Neural progenitor cell (in vitro differentiated cells): ENCODE measurements at regions not wholly inside any gene's neighbourhood (a gene's known extent, or its start where the extent isn't known, plus 50 kb on each side); places are given as distances from the start of the nearest gene placed in this dataset.

Experiments used
- DNase-seq: peaks from one replicate; pipeline ENCODE4 v3.0.0-alpha.2; 2016; ENCODE audit warnings: low spot score
- H2AFZ ChIP-seq: fragments of 200-600 bp; sonication (generic); replicated peaks from 2 replicates; pipeline ENCODE4 v1.6.1; 2016; ENCODE audit warnings: antibody characterized with exemption
- H3F3A ChIP-seq: fragments of 200-600 bp; sonication (generic); 2 replicates; pipeline ENCODE4 v1.6.1; 2016; ENCODE audit warnings: antibody characterized with exemption, low read depth
- H3K27ac ChIP-seq: fragments of 200-600 bp; sonication (generic); 2 replicates; pipeline ENCODE4 v1.5.1; 2016; ENCODE audit warnings: mild to moderate bottlenecking
- H3K27me3 ChIP-seq: fragments of 200-600 bp; sonication (generic); 2 replicates; pipeline ENCODE4 v1.6.1; 2016; ENCODE audit warnings: mild to moderate bottlenecking, moderate library complexity
- H3K36me3 ChIP-seq: fragments of 200-600 bp; sonication (generic); 2 replicates; pipeline ENCODE4 v1.5.1; 2016
- H3K4me1 ChIP-seq: fragments of 200-600 bp; sonication (generic); 2 replicates; pipeline ENCODE4 v1.6.1; 2016; ENCODE audit warnings: mixed run types
- H3K4me2 ChIP-seq: fragments of 200-600 bp; sonication (generic); 2 replicates; pipeline ENCODE4 v1.6.1; 2016
- H3K4me3 ChIP-seq: fragments of 200-600 bp; sonication (generic); 2 replicates; pipeline ENCODE4 v1.5.1; 2016
- H3K79me2 ChIP-seq: fragments of 200-600 bp; sonication (generic); 2 replicates; pipeline ENCODE4 v1.6.1; 2016; ENCODE audit warnings: low read depth
- H3K9ac ChIP-seq: fragments of 200-600 bp; sonication (generic); 2 replicates; pipeline ENCODE4 v1.6.1; 2016
- H3K9me3 ChIP-seq: fragments of 200-600 bp; sonication (generic); 2 replicates; pipeline ENCODE4 v1.5.1; 2016; ENCODE audit warnings: low read depth
- H4K20me1 ChIP-seq: fragments of 200-600 bp; sonication (generic); 2 replicates; pipeline ENCODE4 v1.6.1; 2016; ENCODE audit warnings: low read depth
- H3K27ac Mint-ChIP-seq: 3 replicates; pipeline ENCODE4 v1.8.0; 2021; ENCODE audit warnings: mixed read lengths
- H3K27me3 Mint-ChIP-seq: 2 replicates; pipeline ENCODE4 v1.8.0; 2022; ENCODE audit warnings: low read depth, mild to moderate bottlenecking, inconsistent platforms, moderate library complexity, mixed read lengths; ENCODE audit not compliant: insufficient read depth
- H3K36me3 Mint-ChIP-seq: 3 replicates; pipeline ENCODE4 v1.8.0; 2021; ENCODE audit warnings: mixed read lengths
- H3K4me1 Mint-ChIP-seq: 3 replicates; pipeline ENCODE4 v1.8.0; 2021; ENCODE audit warnings: mixed read lengths
- H3K4me3 Mint-ChIP-seq: 3 replicates; pipeline ENCODE4 v1.8.0; 2021; ENCODE audit warnings: mild to moderate bottlenecking, moderate library complexity, mixed read lengths
- H3K9me3 Mint-ChIP-seq: 3 replicates; pipeline ENCODE4 v1.8.0; 2020; ENCODE audit warnings: mixed read lengths
- EZH2 ChIP-seq: fragments of 200-600 bp; sonication (generic); IDR thresholded peaks from 2 replicates; pipeline ENCODE4 v1.6.1; 2017; ENCODE audit warnings: antibody characterized with exemption, mild to moderate bottlenecking, moderate library complexity
- EZH2phosphoT487 ChIP-seq: fragments of 200-600 bp; sonication (generic); IDR thresholded peaks from 2 replicates; pipeline ENCODE4 v1.6.1; 2017; ENCODE audit warnings: antibody characterized with exemption
- TF ChIP-seq, protein P1 (sequence below): fragments of 200-600 bp; sonication (generic); IDR thresholded peaks from 2 replicates; pipeline ENCODE4 v1.5.1; 2017; ENCODE audit warnings: antibody characterized with exemption, mild to moderate bottlenecking

DNA sequence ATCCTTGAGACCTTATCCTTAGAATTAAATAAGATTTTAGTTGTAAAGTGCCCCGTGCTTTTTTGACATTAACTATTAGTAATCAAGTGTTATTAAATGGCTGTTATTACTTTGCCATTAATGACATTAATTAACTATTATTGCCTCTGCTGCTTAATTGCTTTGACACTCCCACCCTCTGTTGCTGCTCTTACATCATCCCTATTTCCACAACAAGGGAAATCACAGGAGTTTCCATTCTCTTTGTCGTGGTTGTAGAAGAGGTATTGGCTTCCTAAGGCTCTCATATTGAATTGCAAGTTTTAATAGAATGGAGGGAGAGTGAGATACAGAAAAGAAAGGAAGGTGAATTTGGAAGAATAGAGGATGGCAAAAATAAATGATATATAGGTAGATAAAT lies 545.8 kb downstream of the MMUT start:
- H3K9me3 Mint-ChIP-seq, result no peaks in the 10 kb centered on the region

GRCh38 chr6:48916607-48917006 lies 546.4 kb downstream of the MMUT start:
- Mint-ChIP-seq H3K27ac (no peak overlapping the region), H3K36me3 (no peaks in the 10 kb centered on the region)

More for the DNA sequence above, 545.8 kb downstream of the MMUT start:
- H3K79me2 ChIP-seq, result no peaks in the 10 kb centered on the region
- H3K27ac ChIP-seq, result no peak overlapping the region
- H3K9ac ChIP-seq, result no peak overlapping the region
- H2AFZ ChIP-seq, result no peak overlapping the region
- no peaks in the 10 kb centered on the region for H3K36me3 ChIP-seq
- H3K4me2 ChIP-seq, result no peak overlapping the region
- H3K9me3 ChIP-seq, result no peaks in the 10 kb centered on the region
- no peak overlapping the region for H3K4me3 Mint-ChIP-seq
- no peaks in the 10 kb centered on the region for H3K4me1 Mint-ChIP-seq
- H3K27ac Mint-ChIP-seq, result no peak overlapping the region
- H3K27me3 Mint-ChIP-seq, result no peaks in the 10 kb centered on the region
- peaks cover 3% of the 10 kb centered on the region for H3K4me1 ChIP-seq
- TF ChIP-seq EZH2, result no peak
- TF ChIP-seq EZH2phosphoT487, result no peak
- TF ChIP-seq, protein P1, sequence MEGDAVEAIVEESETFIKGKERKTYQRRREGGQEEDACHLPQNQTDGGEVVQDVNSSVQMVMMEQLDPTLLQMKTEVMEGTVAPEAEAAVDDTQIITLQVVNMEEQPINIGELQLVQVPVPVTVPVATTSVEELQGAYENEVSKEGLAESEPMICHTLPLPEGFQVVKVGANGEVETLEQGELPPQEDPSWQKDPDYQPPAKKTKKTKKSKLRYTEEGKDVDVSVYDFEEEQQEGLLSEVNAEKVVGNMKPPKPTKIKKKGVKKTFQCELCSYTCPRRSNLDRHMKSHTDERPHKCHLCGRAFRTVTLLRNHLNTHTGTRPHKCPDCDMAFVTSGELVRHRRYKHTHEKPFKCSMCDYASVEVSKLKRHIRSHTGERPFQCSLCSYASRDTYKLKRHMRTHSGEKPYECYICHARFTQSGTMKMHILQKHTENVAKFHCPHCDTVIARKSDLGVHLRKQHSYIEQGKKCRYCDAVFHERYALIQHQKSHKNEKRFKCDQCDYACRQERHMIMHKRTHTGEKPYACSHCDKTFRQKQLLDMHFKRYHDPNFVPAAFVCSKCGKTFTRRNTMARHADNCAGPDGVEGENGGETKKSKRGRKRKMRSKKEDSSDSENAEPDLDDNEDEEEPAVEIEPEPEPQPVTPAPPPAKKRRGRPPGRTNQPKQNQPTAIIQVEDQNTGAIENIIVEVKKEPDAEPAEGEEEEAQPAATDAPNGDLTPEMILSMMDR, result no peak
- H3K4me3 ChIP-seq, result no peak overlapping the region
- H3K36me3 Mint-ChIP-seq, result no peaks in the 10 kb centered on the region
- no peak for DNase-seq
- H3F3A ChIP-seq, result no peaks in the 10 kb centered on the region
- H3K27me3 ChIP-seq, result no peaks in the 10 kb centered on the region
- H4K20me1 ChIP-seq, result no peaks in the 10 kb centered on the region

DNA sequence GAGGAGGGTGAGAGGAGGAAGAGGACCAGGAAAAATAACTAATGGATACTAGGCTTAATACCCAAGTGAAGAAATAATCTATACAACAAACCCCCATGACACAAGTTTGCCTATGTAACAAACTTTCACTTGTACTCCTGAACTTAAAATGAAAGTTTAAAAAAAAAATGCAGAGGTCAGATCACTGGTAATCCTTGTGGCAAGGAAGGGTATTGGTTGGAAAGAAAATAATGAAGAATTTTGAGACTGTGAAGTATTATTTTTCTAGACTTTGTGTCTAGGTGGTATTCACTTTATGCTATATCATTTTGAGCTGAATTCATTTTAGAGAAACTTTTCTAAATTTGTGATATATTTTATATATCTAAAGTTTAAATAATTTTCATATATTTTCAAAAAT lies 547.5 kb downstream of the MMUT start:
- H3K27me3 ChIP-seq, result no peaks in the 10 kb centered on the region
- no peaks in the 10 kb centered on the region for H3K4me1 Mint-ChIP-seq
- no peaks in the 10 kb centered on the region for H4K20me1 ChIP-seq
- no peaks in the 10 kb centered on the region for H3K79me2 ChIP-seq
- H3K4me2 ChIP-seq, result no peak overlapping the region
- H3F3A ChIP-seq, result no peaks in the 10 kb centered on the region
- H3K4me1 ChIP-seq, result peaks cover 3% of the 10 kb centered on the region
- H3K9me3 Mint-ChIP-seq, result no peaks in the 10 kb centered on the region
- TF ChIP-seq, protein P1, result peak; percentile 8
- TF ChIP-seq EZH2phosphoT487, result no peak
- H3K4me3 ChIP-seq, result no peak overlapping the region
- DNase-seq, result no peak
- H3K9me3 ChIP-seq, result no peaks in the 10 kb centered on the region
- H3K27me3 Mint-ChIP-seq, result no peaks in the 10 kb centered on the region
- H2AFZ ChIP-seq, result no peak overlapping the region
- H3K27ac ChIP-seq, result no peak overlapping the region
- H3K36me3 ChIP-seq, result no peaks in the 10 kb centered on the region
- H3K36me3 Mint-ChIP-seq, result no peaks in the 10 kb centered on the region
- no peak overlapping the region for H3K4me3 Mint-ChIP-seq
- H3K9ac ChIP-seq, result no peak overlapping the region
- no peak overlapping the region for H3K27ac Mint-ChIP-seq

More at GRCh38 chr6:48916607-48917006, 546.4 kb downstream of the MMUT start:
- no peaks in the 10 kb centered on the region for H3K27me3 Mint-ChIP-seq
- Histone ChIP-seq H3F3A (no peaks in the 10 kb centered on the region), H2AFZ (no peak overlapping the region), H3K9me3 (no peaks in the 10 kb centered on the region), H3K79me2 (no peaks in the 10 kb centered on the region), H3K27ac (no peak overlapping the region), H3K27me3 (no peaks in the 10 kb centered on the region), H3K4me1 (peaks cover 3% of the 10 kb centered on the region), H3K4me2 (no peak overlapping the region), H4K20me1 (no peaks in the 10 kb centered on the region), H3K4me3 (no peak overlapping the region), H3K36me3 (no peaks in the 10 kb centered on the region), H3K9ac (no peak overlapping the region)
- DNase-seq, result no peak
- H3K4me3 Mint-ChIP-seq, result no peak overlapping the region
- TF ChIP-seq, protein P1, result no peak
- TF ChIP-seq EZH2, result no peak
- TF ChIP-seq EZH2phosphoT487, result no peak
- H3K4me1 Mint-ChIP-seq, result no peaks in the 10 kb centered on the region
- H3K9me3 Mint-ChIP-seq, result no peaks in the 10 kb centered on the region

DNA sequence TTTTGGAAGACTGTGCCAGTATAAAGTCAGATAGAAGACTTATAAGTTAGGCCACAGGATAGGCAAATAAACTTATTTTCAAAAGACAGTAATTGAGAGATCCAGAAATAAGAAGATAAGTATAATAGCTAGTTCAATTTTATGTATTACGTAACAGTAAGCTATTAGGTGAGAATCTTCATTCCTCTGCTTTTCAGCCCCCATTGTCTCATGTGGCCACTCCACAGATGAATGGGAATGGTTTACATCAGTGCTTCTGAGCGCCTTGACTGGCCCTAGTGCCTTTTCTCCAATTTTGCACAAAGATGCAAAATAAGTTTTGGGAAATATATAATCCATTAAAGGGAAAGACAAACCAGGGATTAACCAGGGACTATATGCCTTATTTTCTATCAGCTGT lies 550.5 kb downstream of the MMUT start:
- Histone ChIP-seq H3K4me2 (no peak overlapping the region), H3F3A (no peaks in the 10 kb centered on the region), H3K27me3 (no peaks in the 10 kb centered on the region), H3K4me3 (no peak overlapping the region), H3K4me1 (peaks cover 3% of the 10 kb centered on the region), H3K79me2 (no peaks in the 10 kb centered on the region), H3K9ac (no peak overlapping the region), H3K36me3 (no peaks in the 10 kb centered on the region), H2AFZ (no peak overlapping the region), H4K20me1 (no peaks in the 10 kb centered on the region), H3K9me3 (no peaks in the 10 kb centered on the region), H3K27ac (no peak overlapping the region)
- Mint-ChIP-seq H3K27me3 (no peaks in the 10 kb centered on the region), H3K36me3 (no peaks in the 10 kb centered on the region), H3K4me1 (no peaks in the 10 kb centered on the region), H3K27ac (no peak overlapping the region), H3K9me3 (no peaks in the 10 kb centered on the region), H3K4me3 (no peak overlapping the region)
- no peak for DNase-seq
- no peak for TF ChIP-seq EZH2
- TF ChIP-seq, protein P1, result no peak
- TF ChIP-seq EZH2phosphoT487, result no peak
